ENCODE measurements at regions not wholly inside any gene's neighbourhood (a gene's known extent, or its start where the extent isn't known, plus 50 kb on each side); places are given as distances from the start of the nearest gene placed in this dataset.

GRCh38 chr7:46451846-46452245 is 530.8 kb upstream of the IGFBP3 start:
- ATAC-seq (ENCODE audit: low read depth) = no peak
- ChIA-PET POLR2A (no interaction called here), CTCF (no interaction called here)

GRCh38 chr7:46450886-46451285 is 529.8 kb upstream of the IGFBP3 start:
- Histone ChIP-seq H3K9me3 (ENCODE audit: control extremely low read depth in 1 of 3, control insufficient read depth in 2 of 3, insufficient read depth in 1 of 3, low read length in 2 of 3) (no peaks in the 10 kb centered on the region), H4K20me1 (ENCODE audit: control insufficient read depth, insufficient read depth, low read length, poor library complexity, severe bottlenecking) (no peaks in the 10 kb centered on the region), H3K27ac (ENCODE audit: low read length in 2 of 2) (no peak overlapping the region), H2AFZ (ENCODE audit: insufficient read depth, low read depth, low read length, poor library complexity, severe bottlenecking) (no peak overlapping the region), H3K36me3 (replicated peaks in 1 of 2; ENCODE audit: control extremely low read depth in 1 of 2, control insufficient read depth in 1 of 2, extremely low read depth in 1 of 2, insufficient read depth in 2 of 2, low read length in 1 of 2) (no peaks in the 10 kb centered on the region), H3K79me2 (ENCODE audit: control insufficient read depth, insufficient read depth, low read length) (no peaks in the 10 kb centered on the region), H3K4me1 (ENCODE audit: control insufficient read depth in 2 of 2, insufficient read depth in 2 of 2, low read length in 2 of 2) (no peaks in the 10 kb centered on the region), H3K27me3 (replicated peaks in 1 of 4; ENCODE audit: control extremely low read depth in 1 of 4, control insufficient read depth in 3 of 4, insufficient read depth in 4 of 4, low read length in 3 of 4) (no peaks in the 10 kb centered on the region), H3K4me2 (replicated peaks; ENCODE audit: low read depth, low read length, poor library complexity, severe bottlenecking) (no peak overlapping the region), H3K4me3 (ENCODE audit: control extremely low read depth in 1 of 5, extremely low read depth in 1 of 5, insufficient read depth in 1 of 5, low read depth in 2 of 5, low read length in 4 of 5) (no peak overlapping the region), H3K9ac (ENCODE audit: low read length) (no peak overlapping the region)
- CTCF ChIA-PET = no interaction called here
- no peak for TF ChIP-seq CTCF (IDR thresholded peaks at IDR 0.05)
- TF ChIP-seq EZH2 (IDR thresholded peaks at IDR 0.05; ENCODE audit: borderline replicate concordance, insufficient read depth, low read depth, low read length, poor library complexity, severe bottlenecking) = no peak
- Mint-ChIP-seq H3K27me3 (no peaks in the 10 kb centered on the region), H3K4me1 (no peaks in the 10 kb centered on the region), H3K9me3 (ENCODE audit: insufficient read depth) (peaks cover 14% of the 10 kb centered on the region), H3K27ac (no peak overlapping the region), H3K4me3 (no peak overlapping the region)
- ATAC-seq (ENCODE audit: low read depth) (no peak), DNase-seq (no peak)
- POLR2A ChIA-PET = no interaction called here
- intact Hi-C loops (cut with micrococcal nuclease) = no loop called here

More at GRCh38 chr7:46451846-46452245, 530.8 kb upstream of the IGFBP3 start:
- Histone ChIP-seq H3K27me3 (replicated peaks in 1 of 4; ENCODE audit: control extremely low read depth in 1 of 4, control insufficient read depth in 3 of 4, insufficient read depth in 4 of 4, low read length in 3 of 4) (no peaks in the 10 kb centered on the region), H3K4me1 (ENCODE audit: control insufficient read depth in 2 of 2, insufficient read depth in 2 of 2, low read length in 2 of 2) (no peaks in the 10 kb centered on the region), H3K9ac (ENCODE audit: low read length) (no peak overlapping the region), H3K79me2 (ENCODE audit: control insufficient read depth, insufficient read depth, low read length) (no peaks in the 10 kb centered on the region), H3K4me2 (replicated peaks; ENCODE audit: low read depth, low read length, poor library complexity, severe bottlenecking) (no peak overlapping the region), H4K20me1 (ENCODE audit: control insufficient read depth, insufficient read depth, low read length, poor library complexity, severe bottlenecking) (no peaks in the 10 kb centered on the region), H3K4me3 (ENCODE audit: control extremely low read depth in 1 of 5, extremely low read depth in 1 of 5, insufficient read depth in 1 of 5, low read depth in 2 of 5, low read length in 4 of 5) (no peak overlapping the region), H2AFZ (ENCODE audit: insufficient read depth, low read depth, low read length, poor library complexity, severe bottlenecking) (no peak overlapping the region), H3K27ac (ENCODE audit: low read length in 2 of 2) (no peak overlapping the region), H3K36me3 (replicated peaks in 1 of 2; ENCODE audit: control extremely low read depth in 1 of 2, control insufficient read depth in 1 of 2, extremely low read depth in 1 of 2, insufficient read depth in 2 of 2, low read length in 1 of 2) (no peaks in the 10 kb centered on the region), H3K9me3 (ENCODE audit: control extremely low read depth in 1 of 3, control insufficient read depth in 2 of 3, insufficient read depth in 1 of 3, low read length in 2 of 3) (no peaks in the 10 kb centered on the region)
- no peak for TF ChIP-seq CTCF (IDR thresholded peaks at IDR 0.05)
- no peak for TF ChIP-seq EZH2 (IDR thresholded peaks at IDR 0.05; ENCODE audit: borderline replicate concordance, insufficient read depth, low read depth, low read length, poor library complexity, severe bottlenecking)
- H3K27ac Mint-ChIP-seq = no peak overlapping the region
- peaks cover 14% of the 10 kb centered on the region for H3K9me3 Mint-ChIP-seq (ENCODE audit: insufficient read depth)
- no peak for DNase-seq
- intact Hi-C loops (cut with micrococcal nuclease) = no loop called here
- no peak overlapping the region for H3K4me3 Mint-ChIP-seq
- H3K27me3 Mint-ChIP-seq = no peaks in the 10 kb centered on the region
- H3K4me1 Mint-ChIP-seq = no peaks in the 10 kb centered on the region
